HUES64 (cell line): ENCODE measurements at regions not wholly inside any gene's neighbourhood (a gene's known extent, or its start where the extent isn't known, plus 50 kb on each side); places are given as distances from the start of the nearest gene placed in this dataset.

Experiments used
- H3K27ac ChIP-seq: 2 replicates; pipeline ENCODE4 v1.7.0; 2013; ENCODE audit warnings: low read depth, low read length, inconsistent platforms
- H3K27me3 ChIP-seq: 2 replicates; pipeline ENCODE4 v1.6.1; 2013; ENCODE audit warnings: mild to moderate bottlenecking, low read length; ENCODE audit not compliant: insufficient read depth
- H3K36me3 ChIP-seq: 2 replicates; pipeline ENCODE4 v1.6.1; 2013; ENCODE audit warnings: mild to moderate bottlenecking, low read length; ENCODE audit not compliant: insufficient read depth
- H3K4me1 ChIP-seq: 2 replicates; pipeline ENCODE4 v1.6.1; 2013; ENCODE audit warnings: mild to moderate bottlenecking, low read length, moderate library complexity; ENCODE audit not compliant: insufficient read depth
- H3K4me3 ChIP-seq: 2 replicates; pipeline ENCODE4 v1.5.1; 2013; ENCODE audit warnings: mild to moderate bottlenecking, low read length, moderate library complexity
- H3K9ac ChIP-seq: 2 replicates; pipeline ENCODE4 v1.6.1; 2013; ENCODE audit warnings: mild to moderate bottlenecking, low read depth, low read length
- H3K9me3 ChIP-seq: 2 replicates; pipeline ENCODE4 v1.6.1; 2013; ENCODE audit warnings: low read depth, low read length; ENCODE audit not compliant: insufficient read depth
- WGBS: fragments of 150-250, 120-280 bp; methylation state at CpG from one replicate; pipeline ENCODE4 v1.1.7; 2013; ENCODE audit warnings: missing lambda C conversion rate; 5-methylcytosine and 5-hydroxymethylcytosine counted together

GRCh38 chr10:63865210-63865609, 344.0 kb downstream of the REEP3 start:
- no peaks in the 10 kb centered on the region for H3K9me3 ChIP-seq
- H3K4me1 ChIP-seq, result 0 out of 2 replicates have a peak, but pooled peaks cover 9% of the 10 kb centered on the region
- no peaks in the 10 kb centered on the region for H3K27me3 ChIP-seq
- no peak overlapping the region for H3K9ac ChIP-seq
- 77% methylated on average over 4 of the region's 4 CpGs for WGBS
- H3K4me3 ChIP-seq, result no peak overlapping the region
- no peak overlapping the region for H3K27ac ChIP-seq
- no peaks in the 10 kb centered on the region for H3K36me3 ChIP-seq

DNA sequence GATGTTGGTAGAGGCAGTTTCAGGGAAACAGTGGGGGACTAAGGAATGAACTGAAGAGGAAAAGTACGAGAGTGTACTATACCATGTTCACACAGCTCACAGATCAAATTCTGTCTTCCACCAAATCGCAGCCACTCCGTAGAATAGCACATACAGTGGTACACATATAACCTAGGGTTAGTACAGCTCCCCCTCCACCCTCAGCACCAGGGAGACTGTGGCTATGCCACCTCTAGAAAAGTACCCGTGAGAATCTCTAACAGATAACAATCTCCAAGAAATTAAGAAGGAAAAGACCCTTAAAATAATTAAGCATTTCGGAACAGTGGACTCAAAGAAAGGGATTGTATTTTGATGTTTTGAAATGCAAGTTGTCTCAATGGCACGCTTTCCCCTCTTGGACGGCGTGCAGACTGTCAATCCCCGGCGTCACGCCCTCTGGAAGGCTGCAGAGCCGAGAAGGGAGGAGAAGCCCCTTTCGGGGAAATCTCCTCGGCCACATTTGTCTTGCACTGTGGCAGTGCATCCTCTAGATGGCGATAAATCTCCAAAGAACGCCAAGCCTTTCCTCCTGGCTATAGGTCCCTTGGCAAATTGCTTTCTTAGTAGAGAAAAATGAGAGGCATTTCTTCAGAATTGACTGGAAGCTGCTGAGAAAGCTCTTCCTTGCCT, 345.0 kb downstream of the REEP3 start:
- Histone ChIP-seq H3K9ac (no peak overlapping the region), H3K4me1 (0 out of 2 replicates have a peak, but pooled peaks cover 9% of the 10 kb centered on the region), H3K9me3 (no peaks in the 10 kb centered on the region), H3K36me3 (no peaks in the 10 kb centered on the region), H3K4me3 (peak overlapping the region; percentile 44), H3K27me3 (no peaks in the 10 kb centered on the region), H3K27ac (no peak overlapping the region)
- WGBS, result 16% methylated on average over 16 of the region's 16 CpGs

DNA sequence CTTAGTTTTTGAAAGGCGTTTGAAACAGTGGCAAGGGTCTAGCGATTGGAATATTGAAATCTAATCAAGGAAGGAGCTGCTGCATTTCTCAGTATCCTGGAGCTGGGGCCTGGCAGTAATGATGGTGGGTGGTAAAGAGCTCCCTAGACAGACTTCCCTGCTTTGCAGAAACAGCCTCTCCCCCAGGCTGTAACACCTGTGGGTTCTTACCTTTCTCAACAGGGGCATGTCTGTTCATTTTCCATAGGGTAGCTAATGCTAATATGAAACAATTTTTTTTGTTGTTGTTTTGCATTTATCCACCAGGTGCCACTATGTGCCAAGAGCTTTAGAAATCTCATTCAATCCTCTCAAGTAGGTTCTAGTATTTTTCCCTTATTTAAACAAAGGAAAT, 345.5 kb downstream of the REEP3 start:
- Histone ChIP-seq H3K4me3 (no peak overlapping the region), H3K4me1 (0 out of 2 replicates have a peak, but pooled peaks cover 9% of the 10 kb centered on the region), H3K9me3 (no peaks in the 10 kb centered on the region), H3K9ac (no peak overlapping the region), H3K27ac (no peak overlapping the region), H3K27me3 (no peaks in the 10 kb centered on the region), H3K36me3 (no peaks in the 10 kb centered on the region)
- 19% methylated on average over 2 of the region's 2 CpGs for WGBS

DNA sequence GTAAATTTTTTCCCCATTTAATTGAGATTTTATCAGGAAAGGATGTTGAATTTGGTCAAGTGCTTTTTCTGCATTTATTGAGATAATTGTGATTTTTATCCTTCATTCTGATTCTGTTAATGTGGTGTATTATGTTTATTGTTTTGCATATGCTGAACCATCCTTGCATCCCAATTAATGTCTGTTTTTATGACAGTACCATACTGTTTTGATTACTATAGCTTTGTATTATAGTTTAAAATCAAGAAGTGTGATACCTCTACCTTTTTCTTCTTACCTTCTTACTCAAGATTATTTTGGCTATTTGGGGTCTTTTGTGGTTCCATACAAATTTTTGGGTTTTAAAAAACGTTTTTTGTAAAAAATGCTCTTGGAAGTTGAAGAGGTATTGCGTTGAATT, 357.2 kb downstream of the REEP3 start:
- H3K27me3 ChIP-seq, result no peaks in the 10 kb centered on the region
- H3K36me3 ChIP-seq, result no peaks in the 10 kb centered on the region
- no peak overlapping the region for H3K27ac ChIP-seq
- H3K4me3 ChIP-seq, result no peak overlapping the region
- H3K9ac ChIP-seq, result no peak overlapping the region
- WGBS, result 63% methylated on average over 1 of the region's 2 CpGs
- peaks cover 8% of the 10 kb centered on the region; the same call in 1 of the 2 replicates for H3K9me3 ChIP-seq
- peaks cover 3% of the 10 kb centered on the region; the same call in 1 of the 2 replicates for H3K4me1 ChIP-seq

GRCh38 chr10:63883861-63884260, 362.7 kb downstream of the REEP3 start:
- Histone ChIP-seq H3K27ac (no peak overlapping the region), H3K27me3 (no peaks in the 10 kb centered on the region), H3K36me3 (no peaks in the 10 kb centered on the region), H3K4me3 (no peak overlapping the region), H3K9ac (no peak overlapping the region), H3K9me3 (peaks cover under 1% of the 10 kb centered on the region; the same call in 1 of the 2 replicates), H3K4me1 (peaks cover 11% of the 10 kb centered on the region)
- WGBS, result no CpG with 5 or more reads among the region's 1 CpG

- H3K9me3 ChIP-seq, result no peaks in the 10 kb centered on the region
- H3K4me3 ChIP-seq, result no peak overlapping the region
- no peak overlapping the region for H3K9ac ChIP-seq
- no peaks in the 10 kb centered on the region for H3K27me3 ChIP-seq
- H3K4me1 ChIP-seq, result peaks cover 11% of the 10 kb centered on the region
- no peaks in the 10 kb centered on the region for H3K36me3 ChIP-seq
- 82% methylated on average over 1 of the region's 2 CpGs for WGBS
- H3K27ac ChIP-seq, result no peak overlapping the region
Measured at GRCh38 chr10:63884426-63884825, 363.2 kb downstream of the REEP3 start.

GRCh38 chr10:63885156-63885555, 364.0 kb downstream of the REEP3 start:
- H3K9me3 ChIP-seq, result no peaks in the 10 kb centered on the region

DNA sequence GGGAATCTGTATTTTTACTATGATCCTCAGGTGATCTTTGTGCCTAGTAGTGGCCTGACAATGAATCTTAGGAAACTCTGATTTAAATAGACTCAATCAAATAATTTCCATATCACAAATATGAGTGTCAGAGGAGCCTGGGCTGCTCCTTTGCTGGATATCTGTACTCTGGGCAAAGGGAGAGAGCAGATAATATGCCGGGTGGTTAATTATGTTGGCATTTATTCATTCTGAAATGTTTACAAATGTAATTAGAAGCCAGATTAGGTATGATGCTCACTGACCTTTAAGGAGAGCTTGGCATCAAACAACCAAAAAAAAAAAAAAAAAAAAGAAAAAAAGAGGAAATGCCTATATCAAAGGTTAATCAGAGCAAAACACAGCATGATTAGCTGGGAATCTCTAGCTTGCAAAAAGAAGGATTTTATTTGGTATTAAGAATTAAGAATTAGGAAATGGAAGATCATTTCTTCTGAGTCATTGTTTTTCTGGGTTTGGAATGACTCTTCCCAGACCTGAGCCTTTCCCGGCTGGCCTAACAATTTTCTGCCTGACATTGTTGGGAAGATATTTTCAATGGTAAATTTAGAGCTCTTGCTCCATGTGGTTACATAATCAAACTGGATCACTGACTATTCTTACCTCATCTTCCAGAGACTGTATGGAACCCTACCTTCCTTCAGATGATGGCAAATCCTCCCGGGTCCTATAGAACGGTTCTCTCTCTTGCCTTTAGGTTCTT, 365.3 kb downstream of the REEP3 start:
- Histone ChIP-seq H3K4me3 (no peak overlapping the region), H3K27ac (no peak overlapping the region), H3K36me3 (no peaks in the 10 kb centered on the region), H3K9me3 (no peaks in the 10 kb centered on the region), H3K4me1 (peaks cover 11% of the 10 kb centered on the region), H3K9ac (no peak overlapping the region), H3K27me3 (no peaks in the 10 kb centered on the region)
- 94% methylated on average over 4 of the region's 4 CpGs for WGBS

More at GRCh38 chr10:63885156-63885555, 364.0 kb downstream of the REEP3 start:
- peaks cover 11% of the 10 kb centered on the region for H3K4me1 ChIP-seq
- no peaks in the 10 kb centered on the region for H3K27me3 ChIP-seq
- H3K27ac ChIP-seq, result no peak overlapping the region
- H3K4me3 ChIP-seq, result no peak overlapping the region
- H3K9ac ChIP-seq, result no peak overlapping the region
- no peaks in the 10 kb centered on the region for H3K36me3 ChIP-seq

GRCh38 chr10:63887023-63887589, 365.9 kb downstream of the REEP3 start:
- Histone ChIP-seq H3K36me3 (no peaks in the 10 kb centered on the region), H3K4me1 (peaks cover 11% of the 10 kb centered on the region), H3K27me3 (no peaks in the 10 kb centered on the region), H3K4me3 (no peak overlapping the region), H3K9ac (no peak overlapping the region), H3K27ac (no peak overlapping the region), H3K9me3 (no peaks in the 10 kb centered on the region)
- 64% methylated on average over 11 of the region's 11 CpGs for WGBS

- H3K9ac ChIP-seq, result no peak overlapping the region
- no peak overlapping the region for H3K4me3 ChIP-seq
- no peaks in the 10 kb centered on the region for H3K27me3 ChIP-seq
- H3K9me3 ChIP-seq, result no peaks in the 10 kb centered on the region
- H3K4me1 ChIP-seq, result peaks cover 11% of the 10 kb centered on the region
- 95% methylated on average over 4 of the region's 5 CpGs for WGBS
- H3K36me3 ChIP-seq, result no peaks in the 10 kb centered on the region
- no peak overlapping the region for H3K27ac ChIP-seq
Measured at GRCh38 chr10:63887600-63888370, 366.6 kb downstream of the REEP3 start.

DNA sequence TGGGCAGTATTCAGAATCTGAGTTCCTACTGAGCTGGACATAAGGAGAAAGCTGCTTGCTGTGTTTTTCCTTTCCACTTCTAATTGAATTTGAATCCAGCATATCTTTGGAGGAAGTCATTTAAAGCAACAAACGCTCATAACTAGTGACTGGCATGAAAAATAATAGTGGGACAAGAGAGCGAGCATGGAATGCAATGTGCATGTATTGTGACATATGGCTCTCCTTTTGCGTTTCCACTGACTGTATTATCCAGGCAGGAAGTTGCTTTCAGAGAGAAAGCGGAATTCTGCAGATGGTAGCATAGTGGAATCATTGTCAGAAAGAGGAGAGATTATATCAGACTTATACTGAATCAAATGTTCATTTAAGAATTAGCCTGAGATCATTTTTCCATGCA, 368.6 kb downstream of the REEP3 start:
- Histone ChIP-seq H3K9me3 (no peaks in the 10 kb centered on the region), H3K27me3 (no peaks in the 10 kb centered on the region), H3K36me3 (no peaks in the 10 kb centered on the region), H3K4me3 (no peak overlapping the region), H3K27ac (no peak overlapping the region), H3K9ac (no peak overlapping the region), H3K4me1 (no peaks in the 10 kb centered on the region)
- WGBS, result 95% methylated on average over 4 of the region's 4 CpGs
